NCI-H2029 treated with DMSO at 0.1 percent for 48 hours (cell line): ENCODE measurements at regions not wholly inside any gene's neighbourhood (a gene's known extent, or its start where the extent isn't known, plus 50 kb on each side); places are given as distances from the start of the nearest gene placed in this dataset.
"Not testable (repeated sequence)": the region's sequence is repeated elsewhere in the genome, so short reads cannot be mapped to it uniquely, and the experiment has no call there.

Source experiments
- DNase-seq: peaks from one replicate; lab custom pipeline; 2025; lab: John Stamatoyannopoulos, UW

DNA sequence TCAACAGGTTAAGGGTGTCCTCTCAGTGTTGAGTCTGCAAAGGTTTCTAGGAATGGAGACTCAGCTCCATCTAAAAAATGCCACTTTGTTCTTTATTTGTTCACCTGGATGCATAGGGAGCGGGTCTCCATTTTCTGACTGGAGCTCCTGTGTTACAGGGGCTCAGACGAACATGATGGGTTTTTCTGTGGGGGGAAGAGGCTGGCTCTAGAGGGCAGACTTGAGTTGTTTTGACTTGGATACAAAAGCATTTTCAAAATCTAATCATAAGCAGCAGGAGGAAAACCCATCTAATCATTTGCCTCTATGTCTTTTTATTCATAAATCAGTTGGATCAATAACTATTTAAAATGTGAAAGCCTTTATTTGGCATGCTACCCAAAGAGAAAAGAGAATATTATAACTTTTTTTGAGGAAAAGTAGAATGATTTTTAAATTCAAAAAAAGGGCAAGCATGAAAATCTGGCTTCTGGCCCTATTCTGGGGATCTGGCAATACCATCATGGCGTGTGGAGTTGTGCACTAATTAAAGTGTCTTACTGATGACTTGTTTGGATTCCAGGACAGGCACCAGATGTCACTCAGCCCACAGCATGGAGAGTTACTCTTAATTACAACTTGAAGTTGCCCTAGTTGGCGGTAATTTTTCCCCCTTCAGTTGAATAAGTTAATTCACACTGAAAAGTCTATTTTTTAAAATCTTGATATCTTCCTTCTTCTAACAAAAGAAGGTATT lies 594.9 kb downstream of the REEP3 start:
- DNase-seq = no peak

- no peak for DNase-seq
Measured at GRCh38 chr10:64116707-64117106, 595.5 kb downstream of the REEP3 start.

GRCh38 chr10:64118736-64119135 lies 597.5 kb downstream of the REEP3 start:
- DNase-seq = no peak

GRCh38 chr10:64120301-64120980 lies 599.2 kb downstream of the REEP3 start:
- DNase-seq = not testable (repeated sequence)

GRCh38 chr10:64130152-64130551 lies 609.0 kb downstream of the REEP3 start:
- DNase-seq = no peak

GRCh38 chr10:64134676-64135075 lies 613.5 kb downstream of the REEP3 start:
- DNase-seq = no peak

DNA sequence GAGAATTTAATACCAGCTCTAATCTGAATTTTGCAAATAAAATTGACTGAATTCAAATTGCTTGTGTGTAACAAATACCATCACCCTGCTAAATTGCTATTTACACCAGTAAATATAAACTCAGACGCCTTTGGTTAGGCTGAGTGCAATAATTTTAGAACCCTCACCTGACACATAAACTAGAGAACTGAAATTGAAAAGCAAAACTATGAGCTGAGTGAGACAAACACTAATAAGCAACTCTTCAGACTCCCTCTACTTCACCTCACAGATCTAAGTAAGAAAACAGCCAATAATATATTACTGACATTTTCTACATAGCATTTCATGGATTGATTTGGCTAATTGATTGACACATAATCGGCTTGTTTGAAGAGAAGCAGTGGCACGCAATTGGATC lies 621.2 kb downstream of the REEP3 start:
- no peak for DNase-seq

- no peak for DNase-seq
Measured at GRCh38 chr10:64148607-64149006, 627.4 kb downstream of the REEP3 start.

- DNase-seq = no peak
Measured at GRCh38 chr10:64156166-64156565, 635.0 kb downstream of the REEP3 start.

DNA sequence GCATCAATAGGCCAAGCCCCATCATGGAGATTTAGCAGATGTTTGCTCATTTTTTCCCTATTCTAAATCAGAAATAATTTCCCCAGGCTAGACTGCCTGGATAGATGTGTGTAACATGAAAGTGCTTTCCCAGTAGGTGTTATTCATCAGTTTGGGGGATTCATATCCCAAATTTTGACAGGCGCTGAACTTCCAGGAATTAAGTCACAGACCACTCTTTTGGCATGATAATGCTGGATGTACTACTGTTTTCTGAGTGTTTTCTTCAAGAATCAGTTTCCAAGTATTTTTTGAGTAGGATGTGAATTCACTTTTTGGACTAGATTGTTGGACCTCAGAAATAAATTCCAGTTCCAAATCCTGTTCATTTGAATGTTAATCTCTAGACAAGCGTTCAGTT lies 637.4 kb downstream of the REEP3 start:
- DNase-seq = no peak

- DNase-seq = no peak
Measured at GRCh38 chr10:64159910-64160872, 639.0 kb downstream of the REEP3 start.

GRCh38 chr10:64170791-64171190 lies 649.6 kb downstream of the REEP3 start:
- DNase-seq = no peak

GRCh38 chr10:64173826-64174225 lies 652.6 kb downstream of the REEP3 start:
- DNase-seq = no peak

- DNase-seq = no peak
Measured at GRCh38 chr10:64174666-64175255, 653.6 kb downstream of the REEP3 start.

DNA sequence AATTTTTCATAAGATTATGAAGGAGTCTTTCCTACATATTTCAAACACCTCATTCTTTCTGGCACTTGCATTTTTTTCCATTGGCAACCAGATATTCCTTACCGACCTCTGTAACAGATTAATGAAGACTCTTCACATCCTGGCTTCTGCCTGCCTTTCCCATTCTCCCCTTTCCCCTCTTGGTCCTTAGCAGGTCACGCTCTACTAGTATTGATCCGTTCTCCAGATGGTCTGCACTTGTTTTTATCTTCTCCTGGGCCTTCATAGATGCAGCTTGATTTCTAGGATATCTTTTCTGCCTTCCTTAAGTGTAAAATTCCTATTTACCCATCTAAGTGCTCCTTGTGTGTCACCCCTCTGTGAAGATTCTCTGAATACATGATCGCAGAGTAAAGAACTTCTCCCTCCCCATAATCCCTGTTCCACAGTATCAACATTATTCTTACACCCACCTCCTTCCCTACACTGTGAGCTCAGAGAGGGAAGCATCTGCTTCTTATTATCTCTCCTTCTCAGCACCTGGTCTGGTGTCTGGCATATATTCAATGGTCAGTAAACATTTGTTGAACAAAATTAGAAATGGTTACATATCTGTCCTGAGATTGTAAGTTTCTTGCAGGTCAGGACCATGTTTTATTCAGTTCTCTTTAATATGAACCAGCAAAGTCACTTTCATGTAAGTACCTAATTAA lies 654.2 kb downstream of the REEP3 start:
- DNase-seq = no peak

GRCh38 chr10:64182671-64183070 lies 661.5 kb downstream of the REEP3 start:
- DNase-seq = no peak

DNA sequence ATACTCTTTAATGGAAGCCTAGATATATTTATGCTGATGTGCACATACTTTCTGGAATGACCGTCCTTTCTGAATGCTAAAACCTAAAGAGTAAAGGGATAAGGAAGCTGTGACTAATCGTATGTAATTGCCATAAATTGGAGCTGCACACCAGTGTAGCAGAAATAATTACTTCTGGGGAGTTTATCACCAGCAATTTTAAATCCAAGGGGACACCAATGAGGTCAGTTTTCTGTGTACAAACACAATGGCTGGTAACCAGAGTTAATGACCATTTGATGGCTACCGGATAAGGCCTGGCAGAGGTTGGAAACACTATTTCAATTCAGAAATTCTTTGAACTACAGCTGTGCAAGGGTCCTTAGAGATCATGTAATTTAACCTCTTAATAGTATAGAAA lies 670.1 kb downstream of the REEP3 start:
- no peak for DNase-seq

DNA sequence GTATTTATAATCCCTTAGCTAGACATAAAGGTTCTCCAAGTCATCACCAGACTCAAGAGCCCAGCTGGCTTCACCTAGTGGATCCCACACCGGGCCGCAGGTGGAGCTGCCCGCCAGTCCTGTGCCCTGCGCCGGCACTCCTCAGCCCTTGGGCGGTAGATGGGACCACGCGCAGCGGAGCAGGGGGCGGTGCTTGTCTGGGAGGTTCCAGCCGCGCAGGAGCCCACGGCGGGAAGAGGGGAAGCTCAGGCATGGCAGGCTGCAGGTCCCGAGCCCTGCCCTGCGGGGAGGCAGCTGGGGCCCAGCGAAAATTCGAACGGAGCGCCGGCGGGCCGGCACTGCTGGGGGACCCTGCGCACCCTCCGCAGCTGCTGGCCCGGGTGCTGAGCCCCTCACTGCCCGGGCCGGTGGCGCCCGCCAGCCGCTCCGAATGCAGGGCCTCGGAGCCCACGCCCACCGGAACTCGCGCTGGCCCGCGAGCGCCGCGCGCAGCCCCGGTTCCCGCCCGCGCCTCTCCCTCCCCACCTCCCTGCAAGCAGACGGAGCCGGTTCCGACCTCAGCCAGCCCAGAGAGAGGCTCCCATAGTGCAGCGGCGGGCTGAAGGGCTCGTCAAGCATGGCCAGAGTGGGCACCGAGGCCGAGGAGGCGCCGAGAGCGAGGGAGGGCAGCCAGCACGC lies 675.6 kb downstream of the REEP3 start:
- no peak for DNase-seq

DNA sequence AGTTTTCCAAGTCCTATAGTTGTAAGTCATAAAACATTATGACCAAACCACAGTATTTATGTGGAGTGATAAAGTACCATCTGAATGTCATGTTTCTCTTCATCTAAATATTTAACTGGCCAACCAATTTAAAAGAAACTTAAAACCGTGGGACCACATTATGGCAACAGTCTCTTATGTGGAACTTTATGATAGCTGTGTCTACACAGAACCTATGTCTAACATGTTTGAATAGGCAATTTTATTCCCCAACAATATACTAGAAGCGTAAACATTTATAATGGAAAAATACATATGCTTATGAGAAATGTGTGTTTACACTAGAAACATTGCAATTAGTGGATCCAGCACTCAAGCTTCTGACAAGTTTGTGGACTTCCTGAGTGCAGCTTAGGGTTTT lies 680.7 kb downstream of the REEP3 start:
- DNase-seq = no peak

- DNase-seq = not testable (repeated sequence)
Measured at GRCh38 chr10:64204504-64204903, 683.3 kb downstream of the REEP3 start.

GRCh38 chr10:64206409-64206808 lies 685.2 kb downstream of the REEP3 start:
- DNase-seq = no peak
